OCI-LY7 (cell line): ENCODE measurements at regions not wholly inside any gene's neighbourhood (a gene's known extent, or its start where the extent isn't known, plus 50 kb on each side); places are given as distances from the start of the nearest gene placed in this dataset.
"Not testable (repeated sequence)": the region's sequence is repeated elsewhere in the genome, so short reads cannot be mapped to it uniquely, and the experiment has no call there.

Source experiments
- BruUV-seq: library from RNA; stranded (reverse); fragments of 400-500 nt; replicated peaks from 2 replicates; lab custom pipeline; 2021; lab: Mats Ljungman, UMichigan
- CTCF ChIA-PET: fragments of 300-600 bp; sonication (Branson Sonifier 250); formaldehyde crosslinking; loops from one replicate; lab custom pipeline; 2022; ENCODE audit warnings: antibody characterized with exemption; ENCODE audit not compliant: unreplicated experiment; lab: Charles Lee
- POLR2A ChIA-PET: fragments of 300-600 bp; sonication (Branson Sonifier 250); formaldehyde crosslinking; loops from one replicate; lab custom pipeline; 2022; ENCODE audit warnings: antibody characterized with exemption; lab: Charles Lee
- DNase-seq: peaks from one replicate; pipeline ENCODE4 v3.0.0-alpha.2; 2015; ENCODE audit warnings: low spot score
- H2AFZ ChIP-seq: fragments of 200-600 bp; sonication (generic), shearing (Covaris generic); 2 replicates; pipeline ENCODE4 v1.6.1; 2014; ENCODE audit warnings: mild to moderate bottlenecking, antibody characterized with exemption, low read length, moderate library complexity
- H3K27ac ChIP-seq: fragments of 200-600 bp; sonication (generic); 2 replicates; pipeline ENCODE4 v1.5.1; 2014; ENCODE audit warnings: mixed run types, low read depth, mild to moderate bottlenecking, moderate library complexity, low read length, inconsistent platforms; ENCODE audit not compliant: poor library complexity, severe bottlenecking
- H3K36me3 ChIP-seq: fragments of 200-600 bp; sonication (generic); 2 replicates; pipeline ENCODE4 v1.6.1; 2014; ENCODE audit warnings: mild to moderate bottlenecking, antibody characterized with exemption, low read length, moderate library complexity, mixed read lengths; ENCODE audit not compliant: insufficient read depth
- H3K4me1 ChIP-seq: fragments of 200-600 bp; sonication (generic); 2 replicates; pipeline ENCODE4 v1.5.1; 2014; ENCODE audit warnings: mild to moderate bottlenecking, low read length; ENCODE audit not compliant: insufficient read depth, poor library complexity, severe bottlenecking
- H3K4me2 ChIP-seq: fragments of 200-600 bp; sonication (generic); 2 replicates; pipeline ENCODE4 v1.6.1; 2014; ENCODE audit warnings: mild to moderate bottlenecking, low read length
- H3K4me3 ChIP-seq: fragments of 200-600 bp; sonication (generic); 2 replicates; pipeline ENCODE4 v1.5.1; 2014; ENCODE audit warnings: mild to moderate bottlenecking, low read depth, low read length; ENCODE audit not compliant: poor library complexity, severe bottlenecking
- H3K79me2 ChIP-seq: fragments of 200-600 bp; sonication (generic); 2 replicates; pipeline ENCODE4 v1.6.1; 2016; ENCODE audit warnings: low read depth, mild to moderate bottlenecking, low read length, moderate library complexity, mixed read lengths; ENCODE audit not compliant: insufficient read depth
- H3K9me2 ChIP-seq: fragments of 200-600 bp; sonication (generic); 2 replicates; pipeline ENCODE4 v1.6.1; 2016; ENCODE audit warnings: mild to moderate bottlenecking, low read length, mixed read lengths; ENCODE audit not compliant: insufficient read depth
- H3K9me3 ChIP-seq: fragments of 200-600 bp; sonication (generic); 2 replicates; pipeline ENCODE4 v1.6.1; 2014; ENCODE audit warnings: mild to moderate bottlenecking, mixed run types, low read length, mixed read lengths
- H4K20me1 ChIP-seq: fragments of 200-600 bp; sonication (generic); 2 replicates; pipeline ENCODE4 v1.6.1; 2014; ENCODE audit warnings: mild to moderate bottlenecking, antibody characterized with exemption, low read length, moderate library complexity, mixed read lengths; ENCODE audit not compliant: insufficient read depth
- EZH2phosphoT487 ChIP-seq: fragments of 200-600 bp; sonication (generic); IDR thresholded peaks from 2 replicates; pipeline ENCODE4 v1.6.1; 2018; ENCODE audit warnings: low read depth, borderline replicate concordance, mild to moderate bottlenecking, mixed run types, antibody characterized with exemption, low read length, moderate library complexity, mixed read lengths
- intact Hi-C: fragments of 100-400 bp; cut with micrococcal nuclease; formaldehyde crosslinking; loops from one replicate; pipeline ENCODE4 v1.10.0; 2022; ENCODE audit not compliant: unreplicated experiment
- TF ChIP-seq, protein P1 (sequence below): fragments of 200-600 bp; sonication (generic); conservative IDR thresholded peaks from 2 replicates; pipeline ENCODE4 v1.5.1; 2014; ENCODE audit warnings: mild to moderate bottlenecking, antibody characterized with exemption, low read length, moderate library complexity, mixed read lengths

GRCh38 chr16:35169324-35169723 lies 1709.9 kb downstream of the TP53TG3F start:
- POLR2A ChIA-PET, intact Hi-C loops, H3K79me2 ChIP-seq, CTCF ChIA-PET, BruUV-seq, H3K4me2 ChIP-seq, H4K20me1 ChIP-seq, H3K36me3 ChIP-seq, H3K27ac ChIP-seq, H3K9me2 ChIP-seq, DNase-seq, H2AFZ ChIP-seq, H3K4me3 ChIP-seq, H3K4me1 ChIP-seq, H3K9me3 ChIP-seq: not testable (repeated sequence)

DNA sequence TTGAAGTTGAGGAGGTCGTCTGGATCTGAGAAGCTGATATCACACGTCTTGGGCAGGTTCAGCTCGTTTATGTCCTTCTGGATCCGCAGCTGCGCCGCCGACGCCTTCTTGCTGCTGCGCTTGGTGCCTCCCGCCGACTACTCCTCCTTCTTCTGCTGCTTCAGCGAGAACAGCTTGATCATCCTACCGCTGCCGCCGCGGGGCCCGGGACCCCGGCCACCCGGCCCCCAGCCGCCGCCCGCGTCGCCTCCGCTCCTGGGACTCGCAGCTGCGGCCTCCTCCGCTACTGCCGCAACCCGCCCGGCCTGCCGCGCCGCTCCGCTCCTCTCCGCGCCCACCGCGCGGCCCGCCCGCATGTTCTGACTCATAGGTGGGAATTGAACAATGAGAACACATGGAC lies 1710.6 kb downstream of the TP53TG3F start:
- H3K27ac ChIP-seq, H3K4me2 ChIP-seq, CTCF ChIA-PET, H4K20me1 ChIP-seq, H3K36me3 ChIP-seq, BruUV-seq, DNase-seq, H3K4me1 ChIP-seq, H3K9me2 ChIP-seq, H3K9me3 ChIP-seq, intact Hi-C loops, H2AFZ ChIP-seq, H3K79me2 ChIP-seq, POLR2A ChIA-PET, H3K4me3 ChIP-seq: not testable (repeated sequence)

GRCh38 chr16:35170610-35171009 lies 1711.2 kb downstream of the TP53TG3F start:
- POLR2A ChIA-PET, result no interaction called here
- intact Hi-C loops, result no loop called here
- H3K9me2 ChIP-seq, result no peaks in the 10 kb centered on the region
- no peaks in the 10 kb centered on the region for H3K36me3 ChIP-seq
- no peaks in the 10 kb centered on the region for H3K4me1 ChIP-seq
- no peak overlapping the region for H3K4me3 ChIP-seq
- no peak overlapping the region for H2AFZ ChIP-seq
- CTCF ChIA-PET, result no interaction called here
- no peak for DNase-seq
- no peaks in the 10 kb centered on the region for H3K9me3 ChIP-seq
- BruUV-seq, result no TSS peak
- no peaks in the 10 kb centered on the region for H4K20me1 ChIP-seq
- no peak overlapping the region for H3K4me2 ChIP-seq
- H3K79me2 ChIP-seq, result no peaks in the 10 kb centered on the region
- TF ChIP-seq, protein P1, sequence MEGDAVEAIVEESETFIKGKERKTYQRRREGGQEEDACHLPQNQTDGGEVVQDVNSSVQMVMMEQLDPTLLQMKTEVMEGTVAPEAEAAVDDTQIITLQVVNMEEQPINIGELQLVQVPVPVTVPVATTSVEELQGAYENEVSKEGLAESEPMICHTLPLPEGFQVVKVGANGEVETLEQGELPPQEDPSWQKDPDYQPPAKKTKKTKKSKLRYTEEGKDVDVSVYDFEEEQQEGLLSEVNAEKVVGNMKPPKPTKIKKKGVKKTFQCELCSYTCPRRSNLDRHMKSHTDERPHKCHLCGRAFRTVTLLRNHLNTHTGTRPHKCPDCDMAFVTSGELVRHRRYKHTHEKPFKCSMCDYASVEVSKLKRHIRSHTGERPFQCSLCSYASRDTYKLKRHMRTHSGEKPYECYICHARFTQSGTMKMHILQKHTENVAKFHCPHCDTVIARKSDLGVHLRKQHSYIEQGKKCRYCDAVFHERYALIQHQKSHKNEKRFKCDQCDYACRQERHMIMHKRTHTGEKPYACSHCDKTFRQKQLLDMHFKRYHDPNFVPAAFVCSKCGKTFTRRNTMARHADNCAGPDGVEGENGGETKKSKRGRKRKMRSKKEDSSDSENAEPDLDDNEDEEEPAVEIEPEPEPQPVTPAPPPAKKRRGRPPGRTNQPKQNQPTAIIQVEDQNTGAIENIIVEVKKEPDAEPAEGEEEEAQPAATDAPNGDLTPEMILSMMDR, result no peak
- no peak for TF ChIP-seq EZH2phosphoT487
- no peak overlapping the region for H3K27ac ChIP-seq

- Histone ChIP-seq H3K4me3 (no peak overlapping the region), H3K36me3 (no peaks in the 10 kb centered on the region), H3K79me2 (no peaks in the 10 kb centered on the region), H2AFZ (no peak overlapping the region), H4K20me1 (no peaks in the 10 kb centered on the region), H3K9me3 (no peaks in the 10 kb centered on the region), H3K9me2 (no peaks in the 10 kb centered on the region), H3K4me2 (no peak overlapping the region), H3K4me1 (no peaks in the 10 kb centered on the region), H3K27ac (no peak overlapping the region)
- BruUV-seq, result no TSS peak
- TF ChIP-seq EZH2phosphoT487, result no peak
- TF ChIP-seq, protein P1, result no peak
- POLR2A ChIA-PET, result no interaction called here
- CTCF ChIA-PET, result no interaction called here
- intact Hi-C loops, result no loop called here
- DNase-seq, result no peak
These were observed 1711.7 kb downstream of the TP53TG3F start for GRCh38 chr16:35171106-35171505.
